ENCODE measurements at regions not wholly inside any gene's neighbourhood (a gene's known extent, or its start where the extent isn't known, plus 50 kb on each side); places are given as distances from the start of the nearest gene placed in this dataset.

- Histone ChIP-seq H3K27me3 (no peaks in the 10 kb centered on the region), H3K9me3 (no peaks in the 10 kb centered on the region), H3K4me3 (no peak overlapping the region), H3K4me1 (no peaks in the 10 kb centered on the region), H3K36me3 (ENCODE audit: low read depth, missing control alignments) (no peaks in the 10 kb centered on the region), H3K27ac (no peak overlapping the region)
- intact Hi-C loops (cut with DNase I; ENCODE audit: low total_unique reads), result no loop called here
- no peak for TF ChIP-seq POLR2A (IDR thresholded peaks at IDR 0.05)
- no peak for TF ChIP-seq CTCF (IDR thresholded peaks at IDR 0.05)
- 81 to 83% methylated on average over 3 of the region's 3 CpGs for WGBS, 2 donors
- no peak for DNase-seq
These were observed 714.2 kb upstream of the LCORL start for GRCh38 chr4:18735740-18736268.

- 16 to 23% methylated on average over 2 of the region's 2 CpGs for WGBS, 2 donors
- no peak for DNase-seq
- Histone ChIP-seq H3K4me1 (no peaks in the 10 kb centered on the region), H3K9me3 (no peaks in the 10 kb centered on the region), H3K27me3 (no peaks in the 10 kb centered on the region), H3K27ac (no peak overlapping the region), H3K36me3 (ENCODE audit: low read depth, missing control alignments) (no peaks in the 10 kb centered on the region), H3K4me3 (no peak overlapping the region)
- TF ChIP-seq CTCF (IDR thresholded peaks at IDR 0.05), result no peak
- no peak for TF ChIP-seq POLR2A (IDR thresholded peaks at IDR 0.05)
- intact Hi-C loops (cut with DNase I; ENCODE audit: low total_unique reads), result no loop called here
These were observed 712.9 kb upstream of the LCORL start for GRCh38 chr4:18734405-18734804.

- Histone ChIP-seq H3K4me1 (no peaks in the 10 kb centered on the region), H3K4me3 (no peak overlapping the region), H3K9me3 (no peaks in the 10 kb centered on the region), H3K27ac (no peak overlapping the region), H3K36me3 (ENCODE audit: low read depth, missing control alignments) (no peaks in the 10 kb centered on the region), H3K27me3 (no peaks in the 10 kb centered on the region)
- 34 to 38% methylated on average over 2 of the region's 2 CpGs for WGBS, 2 donors
- TF ChIP-seq POLR2A (IDR thresholded peaks at IDR 0.05) (no peak), CTCF (IDR thresholded peaks at IDR 0.05) (no peak)
- DNase-seq, result no peak
- intact Hi-C loops (cut with DNase I; ENCODE audit: low total_unique reads), result no loop called here
These were observed 712.4 kb upstream of the LCORL start for GRCh38 chr4:18733961-18734360.

GRCh38 chr4:18722748-18723191 lies 701.2 kb upstream of the LCORL start:
- no peak overlapping the region for H3K27ac ChIP-seq
- no peak for DNase-seq
- no peaks in the 10 kb centered on the region for H3K9me3 ChIP-seq
- 31 to 45% methylated on average over 1 of the region's 1 CpG for WGBS, 2 donors
- intact Hi-C loops (cut with DNase I; ENCODE audit: low total_unique reads), result no loop called here
- no peaks in the 10 kb centered on the region for H3K36me3 ChIP-seq (ENCODE audit: low read depth, missing control alignments)
- no peak for TF ChIP-seq POLR2A (IDR thresholded peaks at IDR 0.05)
- no peak for TF ChIP-seq CTCF (IDR thresholded peaks at IDR 0.05)
- no peaks in the 10 kb centered on the region for H3K27me3 ChIP-seq
- H3K4me3 ChIP-seq, result no peak overlapping the region
- no peaks in the 10 kb centered on the region for H3K4me1 ChIP-seq

- intact Hi-C loops (cut with DNase I; ENCODE audit: low total_unique reads), result no loop called here
- 48 to 55% methylated on average over 10 of the region's 10 CpGs for WGBS, 2 donors
- no peak for TF ChIP-seq CTCF (IDR thresholded peaks at IDR 0.05)
- TF ChIP-seq POLR2A (IDR thresholded peaks at IDR 0.05), result no peak
- no peaks in the 10 kb centered on the region for H3K9me3 ChIP-seq
- DNase-seq, result no peak
- H3K27ac ChIP-seq, result no peak overlapping the region
- no peaks in the 10 kb centered on the region for H3K36me3 ChIP-seq (ENCODE audit: low read depth, missing control alignments)
- H3K4me3 ChIP-seq, result no peak overlapping the region
- no peaks in the 10 kb centered on the region for H3K4me1 ChIP-seq
- H3K27me3 ChIP-seq, result no peaks in the 10 kb centered on the region
These were observed 676.7 kb upstream of the LCORL start for GRCh38 chr4:18698119-18698883.

Data from testis (tissue), 2 donors.